ENCODE measurements at regions not wholly inside any gene's neighbourhood (a gene's known extent, or its start where the extent isn't known, plus 50 kb on each side); places are given as distances from the start of the nearest gene placed in this dataset.

DNA sequence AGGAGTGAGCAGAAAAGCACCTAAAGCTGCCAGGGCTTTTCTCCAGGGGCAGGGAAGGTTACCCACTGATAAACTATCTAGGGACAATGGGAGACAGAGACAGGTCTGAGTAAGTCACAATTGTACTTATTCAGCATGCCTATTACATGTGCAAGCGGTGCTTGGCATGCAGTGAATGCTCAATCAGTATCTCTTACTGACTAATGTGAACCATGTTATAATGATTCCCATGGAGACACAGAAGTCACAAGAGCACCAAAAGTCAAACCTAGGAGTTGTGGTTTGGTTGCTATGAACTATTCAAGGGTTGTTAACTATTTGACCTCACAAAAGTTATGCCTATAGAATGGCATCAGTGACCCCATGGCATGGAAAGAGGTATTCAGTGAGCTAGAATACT is 50.0 kb upstream of the RASGRP1 start:
- Histone ChIP-seq H3K27me3 (ENCODE audit: control insufficient read depth, insufficient read depth, low read length) (no peaks in the 10 kb centered on the region), H3K36me3 (ENCODE audit: control insufficient read depth, insufficient read depth, low read length) (no peaks in the 10 kb centered on the region), H3K9me3 (ENCODE audit: control insufficient read depth, insufficient read depth, low read length) (no peaks in the 10 kb centered on the region), H3K9ac (ENCODE audit: low read depth, low read length) (no peak overlapping the region), H3K4me3 (ENCODE audit: low read depth, low read length) (no peak overlapping the region), H3K4me1 (ENCODE audit: control insufficient read depth, insufficient read depth, low read length) (no peaks in the 10 kb centered on the region)

DNA sequence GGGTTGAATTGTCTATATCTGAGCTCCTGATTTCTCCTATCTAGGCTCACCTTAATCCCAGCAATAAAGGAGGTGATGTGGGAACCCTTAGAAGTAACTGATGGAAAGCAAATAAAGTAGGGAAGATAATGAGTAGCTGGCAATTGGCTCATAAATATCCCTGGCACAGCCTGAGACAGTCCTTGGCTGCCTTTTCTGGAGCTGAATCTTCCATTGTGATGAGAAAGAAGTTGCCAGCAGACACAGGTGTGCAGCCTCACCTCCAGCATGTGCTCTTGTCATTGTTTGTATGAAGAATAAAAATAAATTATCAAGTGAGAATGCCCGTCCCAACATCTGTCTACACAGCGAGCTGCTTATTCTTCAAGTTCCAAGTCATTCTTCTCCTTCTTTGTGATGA is 53.2 kb upstream of the RASGRP1 start:
- Histone ChIP-seq H3K27me3 (ENCODE audit: control insufficient read depth, insufficient read depth, low read length) (no peaks in the 10 kb centered on the region), H3K4me3 (ENCODE audit: low read depth, low read length) (no peak overlapping the region), H3K36me3 (ENCODE audit: control insufficient read depth, insufficient read depth, low read length) (no peaks in the 10 kb centered on the region), H3K9me3 (ENCODE audit: control insufficient read depth, insufficient read depth, low read length) (no peaks in the 10 kb centered on the region), H3K9ac (ENCODE audit: low read depth, low read length) (no peak overlapping the region), H3K4me1 (ENCODE audit: control insufficient read depth, insufficient read depth, low read length) (no peaks in the 10 kb centered on the region)

DNA sequence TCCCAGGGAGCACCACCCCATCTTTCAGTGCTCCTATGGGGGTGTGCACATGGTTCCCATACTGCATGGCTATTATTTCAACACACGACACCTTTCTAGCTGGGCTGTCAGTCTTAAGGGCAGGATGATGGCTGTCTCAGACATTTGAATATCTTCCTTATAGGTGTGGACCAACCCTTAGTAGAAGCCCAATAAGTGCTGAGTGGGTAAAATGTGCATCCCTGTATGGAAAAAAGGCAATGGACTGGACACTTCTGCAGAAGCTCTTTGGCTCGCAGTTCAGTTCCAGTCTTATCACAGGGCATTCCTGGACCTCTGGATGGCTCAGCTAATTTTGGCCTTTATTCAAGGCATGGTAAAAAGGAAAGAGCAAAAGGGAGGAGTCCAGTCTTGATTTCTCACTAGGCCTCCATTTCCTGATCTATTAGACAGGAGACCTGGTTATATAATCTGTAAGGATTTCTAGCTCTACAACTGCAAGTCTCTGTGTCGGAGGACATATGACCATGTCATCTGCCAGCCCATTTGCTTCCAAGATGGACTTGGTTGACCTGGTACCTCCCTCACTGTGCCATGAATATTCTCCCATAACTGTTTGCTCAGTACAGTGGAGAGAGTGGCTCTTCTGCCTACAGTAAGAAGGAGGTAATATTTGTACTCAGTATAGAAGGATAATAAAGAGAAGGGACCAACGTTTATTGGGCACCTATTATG is 53.8 kb upstream of the RASGRP1 start:
- H3K4me3 ChIP-seq (ENCODE audit: low read depth, low read length) = no peak overlapping the region
- no peak overlapping the region for H3K9ac ChIP-seq (ENCODE audit: low read depth, low read length)
- no peaks in the 10 kb centered on the region for H3K36me3 ChIP-seq (ENCODE audit: control insufficient read depth, insufficient read depth, low read length)
- no peaks in the 10 kb centered on the region for H3K9me3 ChIP-seq (ENCODE audit: control insufficient read depth, insufficient read depth, low read length)
- H3K27me3 ChIP-seq (ENCODE audit: control insufficient read depth, insufficient read depth, low read length) = no peaks in the 10 kb centered on the region
- H3K4me1 ChIP-seq (ENCODE audit: control insufficient read depth, insufficient read depth, low read length) = no peaks in the 10 kb centered on the region

DNA sequence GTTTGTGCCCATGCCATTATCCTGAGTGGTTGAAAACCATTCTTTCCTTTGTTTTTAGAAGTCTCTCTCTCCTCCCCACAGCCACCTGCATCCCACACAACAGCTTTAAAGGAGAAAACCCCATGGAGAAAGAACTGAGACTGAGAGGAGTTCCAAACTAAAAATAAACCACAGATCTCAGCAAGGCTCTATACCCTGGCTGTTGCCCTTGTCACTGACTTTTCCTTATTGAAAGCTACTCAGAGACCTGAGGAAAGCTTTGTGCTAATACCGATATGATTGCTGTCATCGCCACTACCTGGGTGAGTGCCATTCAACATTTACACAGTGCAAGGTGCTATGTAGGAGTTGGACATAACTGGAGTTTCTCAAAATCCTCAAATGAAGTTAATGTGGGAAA is 55.5 kb upstream of the RASGRP1 start:
- no peak overlapping the region for H3K9ac ChIP-seq (ENCODE audit: low read depth, low read length)
- no peaks in the 10 kb centered on the region for H3K9me3 ChIP-seq (ENCODE audit: control insufficient read depth, insufficient read depth, low read length)
- H3K27me3 ChIP-seq (ENCODE audit: control insufficient read depth, insufficient read depth, low read length) = no peaks in the 10 kb centered on the region
- no peak overlapping the region for H3K4me3 ChIP-seq (ENCODE audit: low read depth, low read length)
- H3K36me3 ChIP-seq (ENCODE audit: control insufficient read depth, insufficient read depth, low read length) = no peaks in the 10 kb centered on the region
- no peaks in the 10 kb centered on the region for H3K4me1 ChIP-seq (ENCODE audit: control insufficient read depth, insufficient read depth, low read length)

DNA sequence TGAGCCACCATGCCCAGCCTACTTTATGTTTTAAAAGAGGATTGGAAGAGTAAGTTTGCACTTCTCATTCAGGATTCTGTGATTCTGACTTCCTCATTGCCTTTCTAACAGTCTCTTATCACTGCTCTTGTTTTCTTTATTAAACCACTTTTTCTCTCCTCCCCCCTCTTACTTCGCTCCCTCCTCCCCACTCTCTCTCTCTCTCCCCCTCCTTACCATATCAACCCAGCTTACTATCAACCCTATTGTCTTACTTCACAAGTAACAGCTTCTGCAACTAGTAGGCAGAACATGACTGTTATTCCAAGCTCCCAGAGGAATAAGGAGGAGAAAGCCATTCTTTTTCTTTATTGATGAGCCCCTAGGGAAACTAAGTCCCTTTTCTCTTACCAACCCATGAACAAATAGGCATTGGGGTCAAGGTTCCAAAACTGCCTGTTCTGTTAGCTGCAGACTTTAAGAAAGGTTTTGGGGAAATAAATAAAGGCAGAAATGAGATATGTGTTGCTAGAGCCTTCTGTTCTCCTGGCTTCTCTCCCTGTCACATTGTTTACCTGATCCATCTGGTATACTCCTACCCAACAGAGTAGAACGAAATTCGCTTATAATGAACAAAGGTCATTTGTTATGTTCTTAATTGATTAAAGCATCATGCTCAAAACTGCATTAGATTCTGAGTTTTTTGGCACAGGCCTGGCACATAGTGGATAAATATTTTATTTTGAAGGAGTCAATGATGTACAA is 56.4 kb upstream of the RASGRP1 start:
- Histone ChIP-seq H3K4me1 (ENCODE audit: control insufficient read depth, insufficient read depth, low read length) (no peaks in the 10 kb centered on the region), H3K27me3 (ENCODE audit: control insufficient read depth, insufficient read depth, low read length) (no peaks in the 10 kb centered on the region), H3K9me3 (ENCODE audit: control insufficient read depth, insufficient read depth, low read length) (no peaks in the 10 kb centered on the region), H3K36me3 (ENCODE audit: control insufficient read depth, insufficient read depth, low read length) (no peaks in the 10 kb centered on the region), H3K9ac (ENCODE audit: low read depth, low read length) (no peak overlapping the region), H3K4me3 (ENCODE audit: low read depth, low read length) (no peak overlapping the region)

DNA sequence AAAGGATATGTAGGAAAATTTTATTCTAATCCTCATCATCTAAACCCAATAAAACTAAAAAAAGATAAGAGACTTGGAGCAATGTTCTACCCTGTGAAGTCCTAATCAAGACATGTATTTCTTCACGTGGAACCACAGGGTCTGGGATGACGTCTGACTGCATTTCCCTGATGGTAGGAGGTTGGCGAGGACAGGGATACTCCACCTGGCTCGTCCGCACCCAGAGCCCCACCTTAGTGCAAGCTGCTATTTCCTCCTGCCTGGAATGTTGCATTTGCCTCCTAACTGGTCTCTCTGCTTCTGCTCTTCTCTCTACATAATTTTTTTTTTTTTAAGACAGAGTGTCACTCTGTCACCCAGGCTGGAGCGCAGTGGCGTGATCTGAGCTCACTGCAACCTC is 57.7 kb upstream of the RASGRP1 start:
- Histone ChIP-seq H3K4me3 (ENCODE audit: low read depth, low read length) (no peak overlapping the region), H3K27me3 (ENCODE audit: control insufficient read depth, insufficient read depth, low read length) (no peaks in the 10 kb centered on the region), H3K9ac (ENCODE audit: low read depth, low read length) (no peak overlapping the region), H3K4me1 (ENCODE audit: control insufficient read depth, insufficient read depth, low read length) (no peaks in the 10 kb centered on the region), H3K36me3 (ENCODE audit: control insufficient read depth, insufficient read depth, low read length) (no peaks in the 10 kb centered on the region), H3K9me3 (ENCODE audit: control insufficient read depth, insufficient read depth, low read length) (no peaks in the 10 kb centered on the region)

DNA sequence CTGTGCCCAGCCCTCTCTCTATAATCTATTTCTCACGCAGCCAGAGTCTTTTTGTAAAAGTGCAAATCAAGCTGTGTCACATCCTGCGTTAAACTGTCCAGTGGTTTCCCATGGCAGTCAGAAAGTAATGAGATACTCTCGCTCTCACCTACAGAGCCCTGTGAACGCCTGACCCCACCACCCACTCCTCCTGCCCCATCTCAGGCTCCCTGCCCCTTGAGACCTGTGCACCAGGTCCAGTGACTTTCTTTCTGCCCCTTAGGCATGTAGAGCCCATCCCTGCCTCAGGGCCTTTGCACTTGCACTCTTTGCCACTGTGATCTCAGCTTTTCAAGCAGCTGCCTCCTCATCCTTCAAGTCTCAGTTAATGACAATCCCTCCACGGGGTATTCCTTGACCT is 58.3 kb upstream of the RASGRP1 start:
- Histone ChIP-seq H3K9me3 (ENCODE audit: control insufficient read depth, insufficient read depth, low read length) (no peaks in the 10 kb centered on the region), H3K27me3 (ENCODE audit: control insufficient read depth, insufficient read depth, low read length) (no peaks in the 10 kb centered on the region), H3K9ac (ENCODE audit: low read depth, low read length) (no peak overlapping the region), H3K4me3 (ENCODE audit: low read depth, low read length) (no peak overlapping the region), H3K36me3 (ENCODE audit: control insufficient read depth, insufficient read depth, low read length) (no peaks in the 10 kb centered on the region), H3K4me1 (ENCODE audit: control insufficient read depth, insufficient read depth, low read length) (no peaks in the 10 kb centered on the region)

DNA sequence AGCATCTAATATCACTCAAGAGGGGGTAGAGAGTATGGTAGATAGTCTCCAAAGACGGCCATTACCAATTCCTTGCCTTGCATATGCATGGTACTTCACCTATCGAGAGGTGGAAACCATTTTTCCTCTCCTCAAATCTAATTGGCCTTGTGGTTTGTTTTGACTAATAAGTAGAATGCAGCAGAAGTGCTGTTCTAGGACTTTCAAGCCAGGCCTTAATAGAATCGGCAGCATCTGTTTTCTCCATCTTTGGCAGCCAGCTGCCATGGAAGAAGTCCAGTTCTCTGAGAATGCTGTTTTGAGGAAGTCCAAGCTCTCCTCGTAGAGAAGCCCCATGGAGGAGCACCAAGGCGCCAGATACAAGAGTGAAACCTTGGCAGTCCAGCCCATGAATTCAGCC is 59.1 kb upstream of the RASGRP1 start:
- no peaks in the 10 kb centered on the region for H3K9me3 ChIP-seq (ENCODE audit: control insufficient read depth, insufficient read depth, low read length)
- no peak overlapping the region for H3K4me3 ChIP-seq (ENCODE audit: low read depth, low read length)
- H3K9ac ChIP-seq (ENCODE audit: low read depth, low read length) = no peak overlapping the region
- no peaks in the 10 kb centered on the region for H3K4me1 ChIP-seq (ENCODE audit: control insufficient read depth, insufficient read depth, low read length)
- no peaks in the 10 kb centered on the region for H3K36me3 ChIP-seq (ENCODE audit: control insufficient read depth, insufficient read depth, low read length)
- H3K27me3 ChIP-seq (ENCODE audit: control insufficient read depth, insufficient read depth, low read length) = no peaks in the 10 kb centered on the region

DNA sequence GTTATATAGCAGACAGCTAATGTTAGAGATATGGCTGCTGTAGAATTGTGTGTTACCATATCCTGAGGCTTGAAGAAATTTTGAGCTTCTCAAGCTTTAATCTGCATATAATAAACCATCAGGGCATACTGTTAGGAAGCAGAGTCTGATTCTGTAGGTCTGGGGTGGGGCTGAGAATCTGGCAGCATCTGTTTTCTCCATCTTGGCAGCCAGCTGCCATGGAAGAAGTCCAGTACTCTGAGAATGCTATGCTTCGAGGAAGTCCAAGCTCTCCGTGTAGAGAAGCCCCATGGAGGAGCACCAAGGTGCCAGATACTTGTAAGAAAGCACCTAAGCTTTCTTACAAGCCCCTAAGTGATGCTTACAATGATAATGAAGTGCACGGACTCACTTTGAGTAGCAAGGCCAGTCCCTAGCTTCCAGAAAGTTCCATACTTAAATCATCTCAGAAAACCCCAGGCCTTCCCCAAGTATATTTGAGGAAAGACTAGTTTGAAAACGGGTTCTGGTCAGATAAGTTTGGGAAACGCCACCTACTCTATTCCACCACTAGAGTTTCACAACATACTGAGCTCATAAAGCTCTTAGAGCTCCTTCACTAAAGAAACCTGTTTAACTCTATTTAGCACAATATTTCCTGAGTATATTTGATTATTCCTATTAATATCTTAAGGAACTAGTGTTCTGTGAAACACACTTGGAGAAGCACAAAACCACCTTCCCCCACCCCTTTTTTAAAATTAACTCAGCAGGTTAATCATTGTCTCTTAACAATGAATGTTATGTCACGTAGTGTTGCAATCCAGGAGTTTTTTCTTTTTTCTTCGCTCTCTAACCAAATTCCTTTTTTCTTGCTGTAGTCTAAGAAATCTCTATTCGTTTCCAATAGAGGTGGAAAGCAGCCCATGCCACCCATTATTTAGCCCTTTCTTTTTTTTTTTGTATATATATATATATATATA is 59.9 kb upstream of the RASGRP1 start:
- H3K36me3 ChIP-seq (ENCODE audit: control insufficient read depth, insufficient read depth, low read length) = no peaks in the 10 kb centered on the region
- H3K4me3 ChIP-seq (ENCODE audit: low read depth, low read length) = no peak overlapping the region
- H3K9me3 ChIP-seq (ENCODE audit: control insufficient read depth, insufficient read depth, low read length) = no peaks in the 10 kb centered on the region
- H3K4me1 ChIP-seq (ENCODE audit: control insufficient read depth, insufficient read depth, low read length) = no peaks in the 10 kb centered on the region
- no peaks in the 10 kb centered on the region for H3K27me3 ChIP-seq (ENCODE audit: control insufficient read depth, insufficient read depth, low read length)
- H3K9ac ChIP-seq (ENCODE audit: low read depth, low read length) = no peak overlapping the region

DNA sequence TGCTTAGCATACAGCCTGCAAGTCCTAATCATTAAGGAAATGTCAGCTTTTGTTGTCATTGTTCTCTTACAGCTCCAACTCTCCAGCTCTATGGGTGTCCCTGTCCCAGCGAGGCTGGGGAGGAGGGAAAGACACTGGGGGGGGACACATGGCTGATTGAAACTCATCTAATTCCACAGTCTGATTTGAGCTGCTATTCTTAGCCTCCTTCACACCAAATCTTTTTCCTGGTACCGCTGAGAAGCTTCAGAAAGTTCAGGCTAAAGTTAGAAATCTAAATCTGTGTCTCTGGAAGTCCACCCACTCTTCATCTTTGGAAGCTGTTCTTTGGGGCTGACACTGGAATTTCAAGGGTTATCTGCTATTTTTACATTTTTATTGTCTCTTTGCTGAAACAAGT is 61.3 kb upstream of the RASGRP1 start:
- Histone ChIP-seq H3K9me3 (ENCODE audit: control insufficient read depth, insufficient read depth, low read length) (no peaks in the 10 kb centered on the region), H3K4me1 (ENCODE audit: control insufficient read depth, insufficient read depth, low read length) (no peaks in the 10 kb centered on the region), H3K27me3 (ENCODE audit: control insufficient read depth, insufficient read depth, low read length) (no peaks in the 10 kb centered on the region), H3K9ac (ENCODE audit: low read depth, low read length) (no peak overlapping the region), H3K4me3 (ENCODE audit: low read depth, low read length) (no peak overlapping the region), H3K36me3 (ENCODE audit: control insufficient read depth, insufficient read depth, low read length) (no peaks in the 10 kb centered on the region)

DNA sequence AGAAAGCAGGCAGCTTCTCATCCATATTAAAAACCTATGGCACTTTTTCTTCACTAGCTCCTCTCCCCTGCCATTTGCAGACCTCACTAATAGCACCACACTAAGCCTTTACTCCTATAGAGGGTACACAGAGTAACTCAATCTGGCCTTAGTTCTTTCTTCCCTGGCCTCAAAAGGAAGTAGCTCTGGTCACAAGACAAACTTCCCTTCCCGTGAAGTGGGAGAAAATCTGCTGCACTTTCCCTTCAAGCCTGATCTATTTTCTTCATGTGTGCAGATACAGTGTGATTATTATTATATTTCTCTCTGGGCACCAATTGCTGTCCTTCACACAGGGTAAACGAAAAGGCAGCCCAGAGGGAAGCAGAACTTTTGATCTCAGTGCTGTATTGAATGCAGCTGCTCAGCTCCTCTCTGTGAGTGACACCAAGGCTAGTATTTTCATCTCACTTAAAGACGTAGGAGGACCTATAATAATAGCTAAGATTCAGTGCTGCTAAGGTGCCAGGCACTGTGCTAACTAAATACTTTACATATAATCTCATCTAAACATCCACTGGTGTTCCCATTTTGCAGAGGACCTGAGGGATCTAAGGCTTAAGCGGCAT is 61.9 kb upstream of the RASGRP1 start:
- Histone ChIP-seq H3K4me3 (ENCODE audit: low read depth, low read length) (no peak overlapping the region), H3K9me3 (ENCODE audit: control insufficient read depth, insufficient read depth, low read length) (no peaks in the 10 kb centered on the region), H3K27me3 (ENCODE audit: control insufficient read depth, insufficient read depth, low read length) (no peaks in the 10 kb centered on the region), H3K4me1 (ENCODE audit: control insufficient read depth, insufficient read depth, low read length) (no peaks in the 10 kb centered on the region), H3K36me3 (ENCODE audit: control insufficient read depth, insufficient read depth, low read length) (no peaks in the 10 kb centered on the region), H3K9ac (ENCODE audit: low read depth, low read length) (no peak overlapping the region)
